ENCODE measurements at regions not wholly inside any gene's neighbourhood (a gene's known extent, or its start where the extent isn't known, plus 50 kb on each side); places are given as distances from the start of the nearest gene placed in this dataset.

GRCh38 chr4:17336986-17337385, 174.9 kb downstream of the QDPR start:
- intact Hi-C loops (cut with micrococcal nuclease) = no loop called here
- Histone ChIP-seq H3K27me3 (ENCODE audit: control insufficient read depth in 2 of 2, insufficient read depth in 2 of 2, low read length in 2 of 2) (no peaks in the 10 kb centered on the region), H3K4me3 (replicated peaks in 1 of 3; ENCODE audit: low read depth in 2 of 3, low read length in 3 of 3) (no peak overlapping the region), H3K36me3 (replicated peaks in 1 of 2; ENCODE audit: control insufficient read depth in 1 of 2, insufficient read depth in 2 of 2, low read length in 2 of 2) (no peaks in the 10 kb centered on the region), H3K79me2 (ENCODE audit: insufficient read depth, low read length) (no peaks in the 10 kb centered on the region), H4K20me1 (ENCODE audit: insufficient read depth, low read length) (no peaks in the 10 kb centered on the region), H2AFZ (ENCODE audit: insufficient read depth, low read depth, low read length, poor library complexity, severe bottlenecking) (no peak overlapping the region), H3K27ac (ENCODE audit: low read depth in 1 of 2, low read length in 2 of 2) (no peak overlapping the region), H3K9ac (ENCODE audit: insufficient read depth, low read length, poor library complexity, severe bottlenecking) (no peak overlapping the region), H3K4me1 (ENCODE audit: control insufficient read depth in 1 of 2, insufficient read depth in 2 of 2, low read length in 2 of 2) (no peaks in the 10 kb centered on the region), H3K4me2 (replicated peaks; ENCODE audit: extremely low read depth, low read length, poor library complexity, severe bottlenecking) (no peak overlapping the region), H3K9me3 (replicated peaks in 1 of 2; ENCODE audit: control insufficient read depth in 1 of 2, insufficient read depth in 1 of 2, low read length in 2 of 2) (no peaks in the 10 kb centered on the region)
- WGBS (ENCODE audit: insufficient coverage) = no CpG with 5 or more reads among the region's 1 CpG
- peaks cover 0 to 2% (median 2%) of the 10 kb centered on the region in 3 donors for H3K27me3 Mint-ChIP-seq (ENCODE audit: low read depth in 3 of 3)
- no peaks in the 10 kb centered on the region for H3K4me1 Mint-ChIP-seq
- no peak for DNase-seq
- peaks cover 0 to 1% (median 0%) of the 10 kb centered on the region in 7 donors for H3K9me3 Mint-ChIP-seq
- TF ChIP-seq, protein P1, sequence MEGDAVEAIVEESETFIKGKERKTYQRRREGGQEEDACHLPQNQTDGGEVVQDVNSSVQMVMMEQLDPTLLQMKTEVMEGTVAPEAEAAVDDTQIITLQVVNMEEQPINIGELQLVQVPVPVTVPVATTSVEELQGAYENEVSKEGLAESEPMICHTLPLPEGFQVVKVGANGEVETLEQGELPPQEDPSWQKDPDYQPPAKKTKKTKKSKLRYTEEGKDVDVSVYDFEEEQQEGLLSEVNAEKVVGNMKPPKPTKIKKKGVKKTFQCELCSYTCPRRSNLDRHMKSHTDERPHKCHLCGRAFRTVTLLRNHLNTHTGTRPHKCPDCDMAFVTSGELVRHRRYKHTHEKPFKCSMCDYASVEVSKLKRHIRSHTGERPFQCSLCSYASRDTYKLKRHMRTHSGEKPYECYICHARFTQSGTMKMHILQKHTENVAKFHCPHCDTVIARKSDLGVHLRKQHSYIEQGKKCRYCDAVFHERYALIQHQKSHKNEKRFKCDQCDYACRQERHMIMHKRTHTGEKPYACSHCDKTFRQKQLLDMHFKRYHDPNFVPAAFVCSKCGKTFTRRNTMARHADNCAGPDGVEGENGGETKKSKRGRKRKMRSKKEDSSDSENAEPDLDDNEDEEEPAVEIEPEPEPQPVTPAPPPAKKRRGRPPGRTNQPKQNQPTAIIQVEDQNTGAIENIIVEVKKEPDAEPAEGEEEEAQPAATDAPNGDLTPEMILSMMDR (IDR thresholded peaks at IDR 0.05) = no peak
- H3K27ac Mint-ChIP-seq = peak overlapping the region in 1 of 7 donors; percentile 73
- no peaks in the 10 kb centered on the region for H3K36me3 Mint-ChIP-seq
- no peak overlapping the region for H3K4me3 Mint-ChIP-seq

- H3K9me3 Mint-ChIP-seq = peaks cover 0 to 1% (median 0%) of the 10 kb centered on the region in 7 donors
- intact Hi-C loops (cut with micrococcal nuclease) = no loop called here
- TF ChIP-seq, protein P1 (IDR thresholded peaks at IDR 0.05) = no peak
- H3K4me3 ChIP-seq (replicated peaks in 1 of 3; ENCODE audit: low read depth in 2 of 3, low read length in 3 of 3) = no peak overlapping the region
- no peaks in the 10 kb centered on the region for H3K79me2 ChIP-seq (ENCODE audit: insufficient read depth, low read length)
- no peak overlapping the region for H3K9ac ChIP-seq (ENCODE audit: insufficient read depth, low read length, poor library complexity, severe bottlenecking)
- H3K36me3 Mint-ChIP-seq = no peaks in the 10 kb centered on the region
- H3K27me3 ChIP-seq (ENCODE audit: control insufficient read depth in 2 of 2, insufficient read depth in 2 of 2, low read length in 2 of 2) = no peaks in the 10 kb centered on the region
- H3K27ac ChIP-seq (ENCODE audit: low read depth in 1 of 2, low read length in 2 of 2) = no peak overlapping the region
- no peaks in the 10 kb centered on the region for H3K36me3 ChIP-seq (replicated peaks in 1 of 2; ENCODE audit: control insufficient read depth in 1 of 2, insufficient read depth in 2 of 2, low read length in 2 of 2)
- H3K27ac Mint-ChIP-seq = no peak overlapping the region
- H3K9me3 ChIP-seq (replicated peaks in 1 of 2; ENCODE audit: control insufficient read depth in 1 of 2, insufficient read depth in 1 of 2, low read length in 2 of 2) = no peaks in the 10 kb centered on the region
- H3K27me3 Mint-ChIP-seq (ENCODE audit: low read depth in 3 of 3) = peaks cover 0 to 2% (median 2%) of the 10 kb centered on the region in 3 donors
- H3K4me1 Mint-ChIP-seq = no peaks in the 10 kb centered on the region
- H3K4me3 Mint-ChIP-seq = no peak overlapping the region
- DNase-seq = no peak
- no peaks in the 10 kb centered on the region for H4K20me1 ChIP-seq (ENCODE audit: insufficient read depth, low read length)
- 87% methylated on average over 9 of the region's 10 CpGs for WGBS (ENCODE audit: insufficient coverage)
- H3K4me1 ChIP-seq (ENCODE audit: control insufficient read depth in 1 of 2, insufficient read depth in 2 of 2, low read length in 2 of 2) = no peaks in the 10 kb centered on the region
- no peak overlapping the region for H2AFZ ChIP-seq (ENCODE audit: insufficient read depth, low read depth, low read length, poor library complexity, severe bottlenecking)
- H3K4me2 ChIP-seq (replicated peaks; ENCODE audit: extremely low read depth, low read length, poor library complexity, severe bottlenecking) = no peak overlapping the region
These were observed 175.3 kb downstream of the QDPR start for GRCh38 chr4:17336524-17336961.
